ENCODE measurements at regions not wholly inside any gene's neighbourhood (a gene's known extent, or its start where the extent isn't known, plus 50 kb on each side); places are given as distances from the start of the nearest gene placed in this dataset.

GRCh38 chr2:226660526-226660925 is 139.1 kb downstream of the IRS1 start:
- Histone ChIP-seq H3K9ac (ENCODE audit: insufficient read depth, low read depth, low read length) (no peak overlapping the region), H3K27me3 (ENCODE audit: control insufficient read depth in 1 of 2, insufficient read depth in 2 of 2, low read length in 2 of 2) (no peaks in the 10 kb centered on the region), H2AFZ (ENCODE audit: low read length) (peak overlapping the region; percentile 7), H3K4me3 (replicated peaks in 1 of 3; ENCODE audit: insufficient read depth in 1 of 3, low read depth in 2 of 3, low read length in 3 of 3) (no peak overlapping the region), H3K79me2 (ENCODE audit: insufficient read depth, low read length) (no peaks in the 10 kb centered on the region), H3K4me1 (ENCODE audit: insufficient read depth, low read length) (peaks cover 60% of the 10 kb centered on the region), H3K36me3 (replicated peaks in 1 of 2; ENCODE audit: control insufficient read depth in 1 of 2, insufficient read depth in 2 of 2, low read length in 2 of 2) (no peaks in the 10 kb centered on the region), H3K9me3 (ENCODE audit: low read length) (no peaks in the 10 kb centered on the region), H3K4me2 (ENCODE audit: low read depth, low read length) (no peak overlapping the region), H4K20me1 (ENCODE audit: insufficient read depth, low read length) (no peaks in the 10 kb centered on the region), H3K27ac (ENCODE audit: extremely low read length, insufficient read depth, low read length) (no peak overlapping the region)
- ChIA-PET POLR2A (no interaction called here), CTCF (ENCODE audit: low intra/inter-chr PET ratio, low total read pairs) (no interaction called here)
- 70% methylated on average over 1 of the region's 1 CpG for WGBS (ENCODE audit: low lambda C conversion rate)
- BruUV-seq (replicated peaks) = no TSS peak
- FAIRE-seq (no peak), ATAC-seq (no peak), DNase-seq (ENCODE audit: low spot score) (no peak)
- in situ Hi-C loops (cut with HindIII; ENCODE audit: extremely low pct_ligation_motif_present, low pct_unique_long_range_greater_than_20kb) = no loop called here
- intact Hi-C loops (cut with micrococcal nuclease; ENCODE audit: unreplicated experiment) = no loop called here
- no peak for TF ChIP-seq JDP2 (CRISPR knock-in tag; IDR thresholded peaks at IDR 0.05; ENCODE audit: borderline replicate concordance)
- peak; percentile 40; the same call in 1 of the 2 replicates for TF ChIP-seq HMG20A (CRISPR knock-in tag; IDR thresholded peaks at IDR 0.05; ENCODE audit: borderline replicate concordance)
- TF ChIP-seq THAP11 (CRISPR knock-in tag; IDR thresholded peaks at IDR 0.05) = peak; percentile 15; the same call in 1 of the 2 replicates
- 0 out of 2 replicates have a peak, but pooled peaks have one; percentile 22 for TF ChIP-seq FOSL2 (CRISPR knock-in tag; IDR thresholded peaks at IDR 0.05)
- peak; percentile 41; the same call in 1 of the 2 replicates for TF ChIP-seq THRA (CRISPR knock-in tag; IDR thresholded peaks at IDR 0.05; ENCODE audit: borderline replicate concordance)
- TF ChIP-seq RFX1 (IDR thresholded peaks at IDR 0.05) = no peak
- TF ChIP-seq PAXIP1 (CRISPR knock-in tag; conservative IDR thresholded peaks at IDR 0.05) = no peak
- no peak for TF ChIP-seq WIZ (CRISPR knock-in tag; IDR thresholded peaks at IDR 0.05)
- no peak for TF ChIP-seq ZNF331 (CRISPR knock-in tag; IDR thresholded peaks at IDR 0.05)
- TF ChIP-seq ZNF609 (CRISPR knock-in tag; IDR thresholded peaks at IDR 0.05; ENCODE audit: borderline replicate concordance) = no peak
- TF ChIP-seq MAX (IDR thresholded peaks at IDR 0.05) = no peak
- TF ChIP-seq NFIB (CRISPR knock-in tag; IDR thresholded peaks at IDR 0.05; ENCODE audit: borderline replicate concordance) = no peak
- TF ChIP-seq CEBPB (IDR thresholded peaks at IDR 0.05; ENCODE audit: borderline replicate concordance, low read depth, low read length) = peak; percentile 82
- TF ChIP-seq SOX5 (CRISPR knock-in tag; IDR thresholded peaks at IDR 0.05; ENCODE audit: borderline replicate concordance) = no peak
- no peak for TF ChIP-seq HMGA1 (CRISPR knock-in tag; conservative IDR thresholded peaks at IDR 0.05)
- no peak for TF ChIP-seq BRCA1 (CRISPR knock-in tag; IDR thresholded peaks at IDR 0.05)
- no peak for TF ChIP-seq ZSCAN21 (CRISPR knock-in tag; IDR thresholded peaks at IDR 0.05; ENCODE audit: borderline replicate concordance)
